HepG2 (cell line): ENCODE measurements at regions not wholly inside any gene's neighbourhood (a gene's known extent, or its start where the extent isn't known, plus 50 kb on each side); places are given as distances from the start of the nearest gene placed in this dataset.
"Not testable (repeated sequence)": the region's sequence is repeated elsewhere in the genome, so short reads cannot be mapped to it uniquely, and the experiment has no call there.

ENCODE experiments used
- ATAC-seq: fragments of 200-7000 bp; cut with Tn5 transposase; 3 replicates; pipeline ENCODE4 v1.9.1; 2020; ENCODE audit warnings: mild to moderate bottlenecking, moderate library complexity
- BruUV-seq: library from RNA; stranded (reverse); fragments of 400-500 nt; replicated peaks from 2 replicates; lab custom pipeline; 2021; lab: Mats Ljungman, UMichigan
- CTCF ChIA-PET: fragments of 300-600 bp; formaldehyde crosslinking; extraction: SDS; loops from one replicate; lab custom pipeline; 2021; ENCODE audit warnings: low total read pairs, inconsistent platforms, low intra/inter-chr PET ratio; lab: Yijun Ruan, JAX
- POLR2A ChIA-PET: fragments of 350-600 bp; sonication (Branson Sonifier 250); formaldehyde crosslinking; loops from one replicate; lab custom pipeline; 2020; ENCODE audit warnings: antibody characterized with exemption, inconsistent platforms; lab: Yijun Ruan, JAX
- DNase-seq: peaks from one replicate; pipeline ENCODE4 v3.0.0-alpha.2; 2015; ENCODE audit warnings: low spot score
- FAIRE-seq: peaks from 3 replicates; lab custom pipeline; 2011; peaks lifted over from hg19 to GRCh38; lab: Jason Lieb, UNC
- H2AFZ ChIP-seq: one replicate; pipeline ENCODE4 v1.6.1; 2011; ENCODE audit warnings: low read length, inconsistent platforms
- H3K27ac ChIP-seq: fragments of 300-600 bp; 3 replicates; pipeline ENCODE4 v1.8.0; 2011; ENCODE audit warnings: mixed run types, mild to moderate bottlenecking, mixed read lengths, low read length, inconsistent platforms; ENCODE audit not compliant: insufficient read depth; ENCODE audit errors: extremely low read length
- H3K27me3 ChIP-seq, 2 experiments: fragments of 200-600 bp in 1 of 2; 2 replicates in 1 of 2; 3 replicates in 1 of 2; pipeline versions ENCODE4 v1.6.0 to v1.8.0; 2011; ENCODE audit warnings: low read length in 2 of 2, mild to moderate bottlenecking in 2 of 2, moderate library complexity in 2 of 2, inconsistent platforms in 1 of 2; ENCODE audit not compliant: insufficient read depth in 2 of 2, control insufficient read depth in 1 of 2
- H3K36me3 ChIP-seq, 2 experiments: fragments of 200-600 bp in 1 of 2; replicated peaks in 1 of 2; 2 replicates in 1 of 2; 3 replicates in 1 of 2; pipeline versions ENCODE4 v1.5.1 to v1.8.0; 2011; ENCODE audit warnings: low read length in 2 of 2, inconsistent platforms in 1 of 2; ENCODE audit not compliant: insufficient read depth in 2 of 2, control insufficient read depth in 1 of 2
- H3K4me1 ChIP-seq: 2 replicates; pipeline ENCODE4 v1.5.1; 2012; ENCODE audit warnings: low read length, inconsistent platforms; ENCODE audit not compliant: insufficient read depth
- H3K4me2 ChIP-seq: 2 replicates; pipeline ENCODE4 v1.6.0; 2011; ENCODE audit warnings: low read depth, low read length, inconsistent platforms
- H3K4me3 ChIP-seq, 3 experiments: fragments of 200-600 bp in 1 of 3; sonication (generic), shearing (Covaris generic) in 1 of 3; replicated peaks in 1 of 3; 2 replicates each; pipeline ENCODE4 v1.5.1; 2011 to 2016; ENCODE audit warnings: low read length in 3 of 3, inconsistent platforms in 2 of 3, low read depth in 2 of 3, mild to moderate bottlenecking in 2 of 3, control low read depth in 1 of 3, mixed read lengths in 1 of 3; ENCODE audit not compliant: insufficient read depth in 1 of 3
- H3K79me2 ChIP-seq: one replicate; pipeline ENCODE4 v1.6.1; 2011; ENCODE audit warnings: low read length, inconsistent platforms; ENCODE audit not compliant: insufficient read depth
- H3K9ac ChIP-seq: 2 replicates; pipeline ENCODE4 v1.6.0; 2011; ENCODE audit warnings: mild to moderate bottlenecking, low read depth, low read length, inconsistent platforms; ENCODE audit not compliant: insufficient read depth
- H3K9me3 ChIP-seq: 2 replicates; pipeline ENCODE4 v1.5.1; 2012; ENCODE audit warnings: mild to moderate bottlenecking, low read length
- H4K20me1 ChIP-seq: 2 replicates; pipeline ENCODE4 v1.6.0; 2011; ENCODE audit warnings: inconsistent platforms, mild to moderate bottlenecking, low read length, moderate library complexity; ENCODE audit not compliant: insufficient read depth
- ARNT ChIP-seq: fragments of 450-650 bp; IDR thresholded peaks from 2 replicates; pipeline ENCODE4 v1.6.1; 2017
- HES4 ChIP-seq: sonication (generic); formaldehyde crosslinking; IDR thresholded peaks from 2 replicates; pipeline ENCODE4 v1.9.0; 2021; ENCODE audit warnings: mild to moderate bottlenecking, missing genetic modification reagents, borderline replicate concordance
- KDM6A ChIP-seq: IDR thresholded peaks from 2 replicates; pipeline ENCODE4 v1.6.1; 2016; ENCODE audit warnings: low read depth
- NFKBIZ ChIP-seq: IDR thresholded peaks from 2 replicates; pipeline ENCODE4 v1.6.1; 2018; ENCODE audit warnings: missing genetic modification reagents, missing compliant biosample characterization
- PHF21A ChIP-seq: sonication (generic); formaldehyde crosslinking; IDR thresholded peaks from 2 replicates; pipeline ENCODE4 v1.5.0; 2020; ENCODE audit warnings: mild to moderate bottlenecking, missing genetic modification reagents
- TSC22D2 ChIP-seq: sonication (generic); formaldehyde crosslinking; IDR thresholded peaks from 2 replicates; pipeline ENCODE4 v1.5.1; 2020; ENCODE audit warnings: missing genetic modification reagents, mild to moderate bottlenecking, borderline replicate concordance
- ZBTB25 ChIP-seq: IDR thresholded peaks from 2 replicates; pipeline ENCODE4 v1.6.1; 2018; ENCODE audit warnings: missing genetic modification reagents
- ZKSCAN5 ChIP-seq: sonication (generic); formaldehyde crosslinking; IDR thresholded peaks from 2 replicates; pipeline ENCODE4 v1.5.1; 2020; ENCODE audit warnings: mild to moderate bottlenecking, missing genetic modification reagents
- ZMAT3 ChIP-seq: sonication (generic); formaldehyde crosslinking; conservative IDR thresholded peaks from 2 replicates; pipeline ENCODE4 v1.7.0; 2021; ENCODE audit warnings: missing genetic modification reagents
- ZNF687 ChIP-seq: sonication (generic); formaldehyde crosslinking; IDR thresholded peaks from 2 replicates; pipeline ENCODE4 v1.5.1; 2020; ENCODE audit warnings: mild to moderate bottlenecking, missing genetic modification reagents, moderate library complexity
- ZNF691 ChIP-seq: sonication (generic); formaldehyde crosslinking; IDR thresholded peaks from 2 replicates; pipeline ENCODE4 v1.4.0; 2020; ENCODE audit warnings: missing genetic modification reagents, low read depth, mild to moderate bottlenecking, borderline replicate concordance
- ZNF879 ChIP-seq: sonication (generic); formaldehyde crosslinking; IDR thresholded peaks from 2 replicates; pipeline ENCODE4 v1.8.1; 2023; ENCODE audit warnings: missing genetic modification reagents
- WGBS: methylation state at CpG from one replicate; pipeline ENCODE4 v1.1.6; 2017; ENCODE audit warnings: low lambda C conversion rate; 5-methylcytosine and 5-hydroxymethylcytosine counted together
- in situ Hi-C: cut with HindIII; loops from 2 replicates; pipeline ENCODE4 v1.10.0; 2017; ENCODE audit warnings: low pct_unique_long_range_greater_than_20kb; ENCODE audit not compliant: extremely low pct_ligation_motif_present
- intact Hi-C: fragments of 100-400 bp; cut with micrococcal nuclease; formaldehyde crosslinking; loops from one replicate; pipeline ENCODE4 v1.10.0; 2022; ENCODE audit not compliant: unreplicated experiment

GRCh38 chr10:34055410-34055985 is 721.0 kb upstream of the NRP1 start:
- H3K9me3 ChIP-seq, H3K4me3 ChIP-seq, BruUV-seq, H4K20me1 ChIP-seq, CTCF ChIA-PET, DNase-seq, H3K36me3 ChIP-seq, intact Hi-C loops, H3K4me2 ChIP-seq, H2AFZ ChIP-seq, H3K79me2 ChIP-seq, POLR2A ChIA-PET, H3K27me3 ChIP-seq, H3K9ac ChIP-seq, FAIRE-seq, in situ Hi-C loops, ATAC-seq, H3K27ac ChIP-seq, H3K4me1 ChIP-seq: not testable (repeated sequence)
- 88% methylated on average over 15 of the region's 38 CpGs for WGBS

GRCh38 chr10:34049887-34050286 is 715.4 kb upstream of the NRP1 start:
- ChIA-PET CTCF (no interaction called here), POLR2A (no interaction called here)
- no TSS peak for BruUV-seq
- H3K9me3 ChIP-seq, result no peaks in the 10 kb centered on the region
- H2AFZ ChIP-seq, result no peak overlapping the region
- in situ Hi-C loops, result no loop called here
- H4K20me1 ChIP-seq, result no peaks in the 10 kb centered on the region
- no peak overlapping the region for H3K4me2 ChIP-seq
- intact Hi-C loops, result no loop called here
- no peak overlapping the region for H3K4me3 ChIP-seq
- H3K4me1 ChIP-seq, result no peaks in the 10 kb centered on the region
- no peaks in the 10 kb centered on the region for H3K36me3 ChIP-seq
- H3K79me2 ChIP-seq, result no peaks in the 10 kb centered on the region
- ATAC-seq (no peak), FAIRE-seq (no peak), DNase-seq (no peak)
- H3K27me3 ChIP-seq, result peaks cover 0 to 4% of the 10 kb centered on the region in 2 experiments; a peak in 2 of 5 replicates
- no peak overlapping the region for H3K27ac ChIP-seq
- 13% methylated on average over 9 of the region's 9 CpGs for WGBS
- H3K9ac ChIP-seq, result no peak overlapping the region
- TF ChIP-seq ZMAT3 (CRISPR knock-in tag), result no peak
- TF ChIP-seq ARNT, result no peak
- TF ChIP-seq TSC22D2, result no peak
- no peak for TF ChIP-seq ZNF879 (CRISPR knock-in tag)
- no peak for TF ChIP-seq ZNF691 (CRISPR knock-in tag)
- TF ChIP-seq ZKSCAN5, result no peak
- TF ChIP-seq PHF21A, result no peak
- no peak for TF ChIP-seq NFKBIZ
- TF ChIP-seq KDM6A (CRISPR knock-in tag), result no peak
- TF ChIP-seq ZNF687 (CRISPR knock-in tag), result no peak
- TF ChIP-seq HES4, result no peak
- no peak for TF ChIP-seq ZBTB25 (CRISPR knock-in tag)
